ENCODE measurements at regions not wholly inside any gene's neighbourhood (a gene's known extent, or its start where the extent isn't known, plus 50 kb on each side); places are given as distances from the start of the nearest gene placed in this dataset.

DNA sequence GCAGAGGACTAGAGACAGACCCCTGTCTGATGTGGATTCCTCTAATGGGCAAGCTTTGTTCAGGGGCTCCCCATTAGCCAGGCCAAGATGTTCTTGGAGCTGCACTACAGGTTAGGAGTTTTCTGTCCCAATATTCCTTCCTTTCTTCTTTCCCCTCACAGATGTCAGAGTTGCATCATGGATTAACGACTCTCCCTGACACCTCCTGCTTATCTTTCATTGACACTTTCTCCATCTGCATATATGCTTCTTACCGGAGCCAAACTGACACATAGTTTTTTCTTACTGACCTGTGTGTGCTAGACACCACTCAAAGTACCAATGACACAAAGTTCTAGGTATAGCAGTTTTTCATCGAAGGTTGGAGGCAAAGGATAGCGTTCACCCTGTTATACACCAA is 228.6 kb upstream of the HCCS start:
- dilution Hi-C loops (cut with MboI; ENCODE audit: extremely low pct_ligation_motif_present, low sequenced_read_pairs): no loop called here
- no peak for DNase-seq (ENCODE audit: low read depth, low spot score)
- CTCF ChIA-PET: no interaction called here

More for the DNA sequence above, 228.6 kb upstream of the HCCS start:
- POLR2A ChIA-PET: no interaction called here
- Histone ChIP-seq H4K20me1 (replicated peaks; ENCODE audit: control insufficient read depth, extremely low read depth, insufficient read depth, low read length) (no peaks in the 10 kb centered on the region), H3K4me3 (replicated peaks in 1 of 3; ENCODE audit: insufficient read depth in 1 of 3, low read depth in 1 of 3, low read length in 3 of 3) (no peak overlapping the region), H3K36me3 (ENCODE audit: control insufficient read depth in 2 of 2, extremely low read depth in 1 of 2, insufficient read depth in 2 of 2, low read length in 2 of 2) (no peaks in the 10 kb centered on the region), H3K9me1 (replicated peaks; ENCODE audit: control insufficient read depth, extremely low read depth, insufficient read depth, low read length) (no peaks in the 10 kb centered on the region), H3K27ac (ENCODE audit: insufficient read depth, low read depth, low read length) (no peak overlapping the region), H3K9me3 (replicated peaks; ENCODE audit: control insufficient read depth, insufficient read depth, low read length) (no peaks in the 10 kb centered on the region), H2AFZ (ENCODE audit: low read depth, low read length) (no peak overlapping the region), H3K79me2 (ENCODE audit: control insufficient read depth, insufficient read depth, low read length) (no peaks in the 10 kb centered on the region), H3K4me1 (ENCODE audit: control insufficient read depth, extremely low read depth, insufficient read depth, low read length) (no peaks in the 10 kb centered on the region), H3K4me2 (ENCODE audit: insufficient read depth, low read length) (no peak overlapping the region), H3K27me3 (ENCODE audit: control insufficient read depth in 2 of 2, insufficient read depth in 2 of 2, low read length in 2 of 2) (no peaks in the 10 kb centered on the region), H3K9ac (replicated peaks; ENCODE audit: extremely low read depth, insufficient read depth, low read length) (no peak overlapping the region)
- intact Hi-C loops (cut with micrococcal nuclease): no loop called here
- no TSS peak for BruUV-seq (replicated peaks)
- TF ChIP-seq FOS (IDR thresholded peaks at IDR 0.05; ENCODE audit: borderline replicate concordance, insufficient read depth, low read length) (no peak), EZH2 (IDR thresholded peaks at IDR 0.05; ENCODE audit: borderline replicate concordance, low read depth, low read length, severe bottlenecking) (no peak), POLR2A (IDR thresholded peaks at IDR 0.05; ENCODE audit: low read depth, low read length) (no peak), GATA2 (IDR thresholded peaks at IDR 0.05; ENCODE audit: insufficient read depth, insufficient read length, low read depth, low read length) (no peak), JUN (IDR thresholded peaks at IDR 0.05; ENCODE audit: borderline replicate concordance, insufficient read depth, insufficient read length, low read depth) (no peak), MYC (IDR thresholded peaks at IDR 0.05; ENCODE audit: low read depth, low read length) (no peak), POLR2AphosphoS5 (IDR thresholded peaks at IDR 0.05; ENCODE audit: insufficient read depth, low read depth, low read length) (no peak)
- TF ChIP-seq, protein P1, sequence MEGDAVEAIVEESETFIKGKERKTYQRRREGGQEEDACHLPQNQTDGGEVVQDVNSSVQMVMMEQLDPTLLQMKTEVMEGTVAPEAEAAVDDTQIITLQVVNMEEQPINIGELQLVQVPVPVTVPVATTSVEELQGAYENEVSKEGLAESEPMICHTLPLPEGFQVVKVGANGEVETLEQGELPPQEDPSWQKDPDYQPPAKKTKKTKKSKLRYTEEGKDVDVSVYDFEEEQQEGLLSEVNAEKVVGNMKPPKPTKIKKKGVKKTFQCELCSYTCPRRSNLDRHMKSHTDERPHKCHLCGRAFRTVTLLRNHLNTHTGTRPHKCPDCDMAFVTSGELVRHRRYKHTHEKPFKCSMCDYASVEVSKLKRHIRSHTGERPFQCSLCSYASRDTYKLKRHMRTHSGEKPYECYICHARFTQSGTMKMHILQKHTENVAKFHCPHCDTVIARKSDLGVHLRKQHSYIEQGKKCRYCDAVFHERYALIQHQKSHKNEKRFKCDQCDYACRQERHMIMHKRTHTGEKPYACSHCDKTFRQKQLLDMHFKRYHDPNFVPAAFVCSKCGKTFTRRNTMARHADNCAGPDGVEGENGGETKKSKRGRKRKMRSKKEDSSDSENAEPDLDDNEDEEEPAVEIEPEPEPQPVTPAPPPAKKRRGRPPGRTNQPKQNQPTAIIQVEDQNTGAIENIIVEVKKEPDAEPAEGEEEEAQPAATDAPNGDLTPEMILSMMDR (IDR thresholded peaks at IDR 0.05; ENCODE audit: extremely low read depth in 1 of 2, insufficient read depth in 1 of 2, low read depth in 1 of 2, low read length in 2 of 2): no peak
- TF ChIP-seq, protein P2, sequence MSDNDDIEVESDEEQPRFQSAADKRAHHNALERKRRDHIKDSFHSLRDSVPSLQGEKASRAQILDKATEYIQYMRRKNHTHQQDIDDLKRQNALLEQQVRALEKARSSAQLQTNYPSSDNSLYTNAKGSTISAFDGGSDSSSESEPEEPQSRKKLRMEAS (IDR thresholded peaks at IDR 0.05; ENCODE audit: insufficient read depth, insufficient read length): no peak
- FAIRE-seq: no peak

All from endothelial cell of umbilical vein (primary cell).